ENCODE measurements at regions not wholly inside any gene's neighbourhood (a gene's known extent, or its start where the extent isn't known, plus 50 kb on each side); places are given as distances from the start of the nearest gene placed in this dataset.

DNA sequence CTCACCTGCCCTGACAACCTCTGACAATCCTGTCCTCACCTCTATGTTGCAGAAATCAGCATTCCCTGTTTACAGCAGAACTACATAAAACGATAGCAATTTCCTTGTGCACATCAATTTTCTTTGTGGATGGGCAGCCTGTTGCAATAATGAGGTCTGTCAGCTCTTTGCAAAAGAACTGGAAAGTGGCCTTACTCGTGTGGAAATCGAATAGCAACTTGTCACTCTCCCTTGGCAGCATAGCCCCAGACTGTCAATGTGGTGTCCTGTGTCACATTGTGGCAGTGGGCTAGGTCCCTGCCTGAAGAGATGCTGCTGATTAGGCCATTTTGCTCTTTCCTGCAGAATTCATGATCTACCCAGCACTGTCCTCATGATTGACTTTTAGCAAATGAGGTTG lies 531.9 kb downstream of the CCDC85A start:
- TF ChIP-seq, protein P1, sequence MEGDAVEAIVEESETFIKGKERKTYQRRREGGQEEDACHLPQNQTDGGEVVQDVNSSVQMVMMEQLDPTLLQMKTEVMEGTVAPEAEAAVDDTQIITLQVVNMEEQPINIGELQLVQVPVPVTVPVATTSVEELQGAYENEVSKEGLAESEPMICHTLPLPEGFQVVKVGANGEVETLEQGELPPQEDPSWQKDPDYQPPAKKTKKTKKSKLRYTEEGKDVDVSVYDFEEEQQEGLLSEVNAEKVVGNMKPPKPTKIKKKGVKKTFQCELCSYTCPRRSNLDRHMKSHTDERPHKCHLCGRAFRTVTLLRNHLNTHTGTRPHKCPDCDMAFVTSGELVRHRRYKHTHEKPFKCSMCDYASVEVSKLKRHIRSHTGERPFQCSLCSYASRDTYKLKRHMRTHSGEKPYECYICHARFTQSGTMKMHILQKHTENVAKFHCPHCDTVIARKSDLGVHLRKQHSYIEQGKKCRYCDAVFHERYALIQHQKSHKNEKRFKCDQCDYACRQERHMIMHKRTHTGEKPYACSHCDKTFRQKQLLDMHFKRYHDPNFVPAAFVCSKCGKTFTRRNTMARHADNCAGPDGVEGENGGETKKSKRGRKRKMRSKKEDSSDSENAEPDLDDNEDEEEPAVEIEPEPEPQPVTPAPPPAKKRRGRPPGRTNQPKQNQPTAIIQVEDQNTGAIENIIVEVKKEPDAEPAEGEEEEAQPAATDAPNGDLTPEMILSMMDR (IDR thresholded peaks at IDR 0.05), result no peak
- TF ChIP-seq POLR2A (IDR thresholded peaks at IDR 0.05), result no peak

Measured in esophagus squamous epithelium (tissue), 4 donors.